Mucosa of descending colon (tissue), 3 donors: ENCODE measurements at regions not wholly inside any gene's neighbourhood (a gene's known extent, or its start where the extent isn't known, plus 50 kb on each side); places are given as distances from the start of the nearest gene placed in this dataset.

Experiments
- ATAC-seq: fragments of 200-7000 bp; cut with Tn5 transposase; one replicate; pipeline ENCODE4 v1.9.1; 2020; ENCODE audit warnings: mild to moderate bottlenecking, moderate library complexity
- DNase-seq, 3 donors: peaks; one replicate each; pipeline ENCODE4 v3.0.0-alpha.2; 2020
- H3K36me3 ChIP-seq: fragments of 200-600 bp; one replicate; pipeline ENCODE4 v1.8.0; 2021; ENCODE audit warnings: low read depth, mild to moderate bottlenecking
- H3K4me1 ChIP-seq: fragments of 200-600 bp; one replicate; pipeline ENCODE4 v1.8.0; 2021; ENCODE audit warnings: low read depth, mild to moderate bottlenecking
- H3K4me3 ChIP-seq: fragments of 200-600 bp; one replicate; pipeline ENCODE4 v1.8.0; 2021; ENCODE audit warnings: mild to moderate bottlenecking
- H3K9me3 ChIP-seq: fragments of 200-600 bp; one replicate; pipeline ENCODE4 v1.8.0; 2021; ENCODE audit warnings: mild to moderate bottlenecking
- intact Hi-C, 2 donors: fragments of 100-400 bp; cut with DNase I in 1 of 2; cut with micrococcal nuclease in 1 of 2; formaldehyde crosslinking; loops; one replicate each; pipeline versions ENCODE4 v1.11.0 to v1.11.1; 2022; cut with DNase I, micrococcal nuclease
- TF ChIP-seq, protein P1 (sequence below): fragments of 200-600 bp; IDR thresholded peaks from one replicate; pipeline ENCODE4 v1.8.0; 2022; ENCODE audit warnings: antibody characterized with exemption, mild to moderate bottlenecking
- donor health status: DM: no; HTN: no; CAD: no; lungs with moderate emphysema.
- donor health status: DM: no; HTN: no; CAD: no.
- donor health status: DM: no; HTN: yes; CAD: no.

DNA sequence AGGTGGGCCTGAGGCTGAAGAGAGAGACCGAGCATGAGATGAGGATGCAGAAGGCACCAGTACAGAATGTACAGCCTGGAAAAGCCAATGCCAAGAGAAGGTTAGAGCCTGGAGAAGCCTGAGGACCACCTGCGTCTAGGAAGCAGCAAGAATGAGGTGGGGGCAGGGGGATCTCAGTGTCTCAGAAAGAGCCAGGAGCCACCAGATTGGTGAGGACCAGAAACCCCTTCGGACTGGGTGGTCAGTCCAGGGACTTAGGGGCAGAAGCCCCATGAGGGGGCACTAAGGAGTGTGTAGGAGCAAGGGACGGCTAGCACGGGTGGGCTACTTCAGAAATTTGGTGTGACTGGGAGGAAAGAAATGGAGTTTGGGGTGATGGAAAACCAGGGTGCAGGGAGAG lies 205.9 kb upstream of the RNF32 start:
- no peaks in the 10 kb centered on the region for H3K4me1 ChIP-seq
- H3K4me3 ChIP-seq, result no peak overlapping the region
- TF ChIP-seq, protein P1, sequence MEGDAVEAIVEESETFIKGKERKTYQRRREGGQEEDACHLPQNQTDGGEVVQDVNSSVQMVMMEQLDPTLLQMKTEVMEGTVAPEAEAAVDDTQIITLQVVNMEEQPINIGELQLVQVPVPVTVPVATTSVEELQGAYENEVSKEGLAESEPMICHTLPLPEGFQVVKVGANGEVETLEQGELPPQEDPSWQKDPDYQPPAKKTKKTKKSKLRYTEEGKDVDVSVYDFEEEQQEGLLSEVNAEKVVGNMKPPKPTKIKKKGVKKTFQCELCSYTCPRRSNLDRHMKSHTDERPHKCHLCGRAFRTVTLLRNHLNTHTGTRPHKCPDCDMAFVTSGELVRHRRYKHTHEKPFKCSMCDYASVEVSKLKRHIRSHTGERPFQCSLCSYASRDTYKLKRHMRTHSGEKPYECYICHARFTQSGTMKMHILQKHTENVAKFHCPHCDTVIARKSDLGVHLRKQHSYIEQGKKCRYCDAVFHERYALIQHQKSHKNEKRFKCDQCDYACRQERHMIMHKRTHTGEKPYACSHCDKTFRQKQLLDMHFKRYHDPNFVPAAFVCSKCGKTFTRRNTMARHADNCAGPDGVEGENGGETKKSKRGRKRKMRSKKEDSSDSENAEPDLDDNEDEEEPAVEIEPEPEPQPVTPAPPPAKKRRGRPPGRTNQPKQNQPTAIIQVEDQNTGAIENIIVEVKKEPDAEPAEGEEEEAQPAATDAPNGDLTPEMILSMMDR, result no peak
- ATAC-seq (no peak), DNase-seq (no peak)
- no peaks in the 10 kb centered on the region for H3K9me3 ChIP-seq
- intact Hi-C loops, result no loop called here
- no peaks in the 10 kb centered on the region for H3K36me3 ChIP-seq

DNA sequence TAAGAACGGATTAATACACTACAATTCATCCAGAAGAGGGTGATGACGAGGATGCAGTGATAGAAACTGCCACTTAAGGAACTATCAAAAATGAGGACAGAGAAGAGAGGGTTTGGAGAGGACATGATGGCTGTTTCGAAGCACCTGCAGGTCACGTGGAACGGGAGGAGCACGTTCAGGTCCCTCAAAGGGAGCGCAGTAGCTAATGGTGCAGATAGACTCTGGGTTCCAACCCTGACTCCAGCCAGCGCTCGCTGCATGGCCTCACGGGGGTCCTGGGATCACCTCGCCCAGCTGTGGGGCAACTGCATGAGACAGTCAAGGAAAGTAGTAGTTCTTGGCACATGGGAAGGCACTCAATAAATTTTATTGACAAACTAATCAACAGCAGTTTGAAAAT lies 208.6 kb upstream of the RNF32 start:
- no peak overlapping the region for H3K4me3 ChIP-seq
- intact Hi-C loops, result no loop called here
- H3K9me3 ChIP-seq, result no peaks in the 10 kb centered on the region
- H3K36me3 ChIP-seq, result no peaks in the 10 kb centered on the region
- ATAC-seq (no peak), DNase-seq (no peak)
- no peaks in the 10 kb centered on the region for H3K4me1 ChIP-seq
- TF ChIP-seq, protein P1, result no peak

DNA sequence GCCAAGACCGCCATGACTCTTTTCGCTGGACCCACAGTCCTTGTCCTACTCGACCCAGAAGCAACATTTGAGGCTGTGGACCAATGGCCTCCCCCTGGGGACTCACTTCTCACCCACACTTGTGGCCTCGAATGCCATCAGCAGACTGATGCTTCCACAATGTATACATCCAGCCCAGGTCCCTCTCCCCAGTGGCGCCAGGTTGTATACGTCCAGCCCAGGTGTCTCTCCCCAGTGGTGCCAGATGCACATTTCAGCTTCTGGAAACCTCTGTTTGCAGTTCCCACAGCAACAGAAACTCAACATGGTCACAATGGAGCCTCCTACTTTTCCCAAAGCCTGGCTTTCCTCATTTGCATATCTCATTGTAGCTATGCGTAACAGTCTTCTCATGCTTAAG lies 210.5 kb upstream of the RNF32 start:
- H3K9me3 ChIP-seq, result no peaks in the 10 kb centered on the region
- intact Hi-C loops, result no loop called here
- H3K4me3 ChIP-seq, result no peak overlapping the region
- DNase-seq (no peak), ATAC-seq (no peak)
- H3K4me1 ChIP-seq, result no peaks in the 10 kb centered on the region
- TF ChIP-seq, protein P1, result no peak
- H3K36me3 ChIP-seq, result no peaks in the 10 kb centered on the region

DNA sequence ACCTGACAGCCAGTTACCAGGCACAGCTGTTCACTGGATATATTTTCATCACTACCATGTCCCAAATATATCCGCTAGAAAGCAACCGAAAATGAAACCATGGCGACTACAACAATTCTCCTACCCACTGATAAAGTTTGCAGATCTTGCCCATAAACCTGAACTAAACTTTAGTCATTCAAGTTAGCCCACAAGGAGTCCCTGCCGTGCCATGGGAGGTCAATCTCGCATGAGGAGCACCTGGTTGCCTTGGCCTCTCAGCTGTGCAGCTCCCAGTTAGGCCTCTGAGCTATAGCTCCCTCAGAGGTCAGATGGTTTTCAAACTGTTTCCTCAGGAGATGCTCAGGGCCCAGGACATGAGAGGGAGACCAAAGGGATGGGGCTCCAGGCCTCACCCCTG lies 211.1 kb upstream of the RNF32 start:
- Histone ChIP-seq H3K9me3 (no peaks in the 10 kb centered on the region), H3K4me3 (no peak overlapping the region), H3K4me1 (no peaks in the 10 kb centered on the region), H3K36me3 (no peaks in the 10 kb centered on the region)
- DNase-seq (no peak), ATAC-seq (no peak)
- intact Hi-C loops, result no loop called here
- TF ChIP-seq, protein P1, result no peak

DNA sequence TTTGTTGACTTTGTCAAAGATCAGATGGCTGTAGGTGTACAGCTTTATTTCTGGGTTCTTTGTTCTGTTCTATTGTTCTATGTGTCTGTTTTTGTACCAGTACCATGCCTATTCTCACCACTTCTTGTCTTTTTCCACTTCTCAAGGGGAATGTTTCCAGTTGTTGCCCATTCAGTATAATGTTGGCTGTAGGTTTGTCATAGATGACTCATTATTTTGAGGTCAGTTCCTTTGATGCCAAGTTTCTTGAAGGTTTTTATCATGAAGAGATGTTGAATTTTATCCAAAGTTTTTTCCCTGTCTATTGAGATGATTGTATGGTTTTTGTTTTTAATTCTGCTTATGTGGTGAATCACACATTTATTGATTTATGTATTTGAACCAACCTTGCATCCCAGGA lies 216.7 kb upstream of the RNF32 start:
- TF ChIP-seq, protein P1, result no peak
- intact Hi-C loops, result no loop called here

DNA sequence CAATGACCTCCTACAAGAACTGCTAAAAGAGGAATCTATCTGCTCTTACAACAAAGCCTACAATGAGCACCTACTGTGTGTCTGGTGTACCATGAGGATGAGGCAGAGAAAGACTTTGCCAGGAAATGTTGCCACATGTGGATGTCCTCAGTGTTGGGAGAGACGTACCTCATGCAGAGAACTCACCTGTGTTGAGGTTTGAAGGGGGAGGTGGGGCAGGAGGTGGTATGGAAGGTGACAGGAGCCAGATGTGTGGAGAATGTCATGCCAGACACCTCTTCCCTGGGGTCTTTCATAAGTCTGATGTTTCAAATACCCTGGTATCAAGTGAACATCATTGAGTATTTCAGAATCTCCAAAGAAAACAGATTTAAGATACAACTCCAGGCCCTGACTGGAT lies 220.1 kb upstream of the RNF32 start:
- H3K9me3 ChIP-seq, result no peaks in the 10 kb centered on the region
- no peak for ATAC-seq
- no peaks in the 10 kb centered on the region for H3K36me3 ChIP-seq
- intact Hi-C loops, result no loop called here
- H3K4me3 ChIP-seq, result no peak overlapping the region
- TF ChIP-seq, protein P1, result no peak
- no peaks in the 10 kb centered on the region for H3K4me1 ChIP-seq
- no peak for DNase-seq

More for the DNA sequence above, 216.7 kb upstream of the RNF32 start:
- DNase-seq, result no peak
- no peaks in the 10 kb centered on the region for H3K36me3 ChIP-seq
- no peaks in the 10 kb centered on the region for H3K4me1 ChIP-seq
- no peaks in the 10 kb centered on the region for H3K9me3 ChIP-seq
- H3K4me3 ChIP-seq, result no peak overlapping the region
- ATAC-seq, result no peak
